Ishikawa (cell line): ENCODE measurements at regions not wholly inside any gene's neighbourhood (a gene's known extent, or its start where the extent isn't known, plus 50 kb on each side); places are given as distances from the start of the nearest gene placed in this dataset.

ENCODE experiments used
- CEBPB ChIP-seq: IDR thresholded peaks from 2 replicates; pipeline ENCODE4 v1.6.1; 2012
- CREB1 ChIP-seq: IDR thresholded peaks from 2 replicates; pipeline ENCODE4 v1.6.1; 2012; ENCODE audit warnings: low read depth
- EGR1 ChIP-seq: IDR thresholded peaks from 2 replicates; pipeline ENCODE4 v1.6.1; 2012
- EP300 ChIP-seq: IDR thresholded peaks from 2 replicates; pipeline ENCODE4 v1.6.1; 2012; ENCODE audit warnings: borderline replicate concordance
- FOXM1 ChIP-seq: IDR thresholded peaks from 2 replicates; pipeline ENCODE4 v1.6.1; 2012; ENCODE audit warnings: low read depth, borderline replicate concordance
- NFIC ChIP-seq: IDR thresholded peaks from 2 replicates; pipeline ENCODE4 v1.6.1; 2012
- RAD21 ChIP-seq: IDR thresholded peaks from 2 replicates; pipeline ENCODE4 v1.6.1; 2012; ENCODE audit warnings: low read depth
- REST ChIP-seq: IDR thresholded peaks from 2 replicates; pipeline ENCODE4 v1.6.1; 2012; ENCODE audit warnings: low read depth, mild to moderate bottlenecking
- TAF1 ChIP-seq: IDR thresholded peaks from 2 replicates; pipeline ENCODE4 v1.6.1; 2012; ENCODE audit warnings: low read depth, mild to moderate bottlenecking
- TCF12 ChIP-seq: IDR thresholded peaks from 2 replicates; pipeline ENCODE4 v1.6.1; 2012; ENCODE audit warnings: low read depth
- TEAD4 ChIP-seq: IDR thresholded peaks from 2 replicates; pipeline ENCODE4 v1.6.1; 2012
- YY1 ChIP-seq: IDR thresholded peaks from 2 replicates; pipeline ENCODE4 v1.6.1; 2012; ENCODE audit warnings: low read depth
- ZBTB7A ChIP-seq: IDR thresholded peaks from 2 replicates; pipeline ENCODE4 v1.6.1; 2012; ENCODE audit warnings: low read depth
- TF ChIP-seq, protein P1 (sequence below): IDR thresholded peaks from 2 replicates; pipeline ENCODE4 v1.6.1; 2012
- TF ChIP-seq, protein P2 (sequence below): IDR thresholded peaks from 2 replicates; pipeline ENCODE4 v1.6.1; 2012

DNA sequence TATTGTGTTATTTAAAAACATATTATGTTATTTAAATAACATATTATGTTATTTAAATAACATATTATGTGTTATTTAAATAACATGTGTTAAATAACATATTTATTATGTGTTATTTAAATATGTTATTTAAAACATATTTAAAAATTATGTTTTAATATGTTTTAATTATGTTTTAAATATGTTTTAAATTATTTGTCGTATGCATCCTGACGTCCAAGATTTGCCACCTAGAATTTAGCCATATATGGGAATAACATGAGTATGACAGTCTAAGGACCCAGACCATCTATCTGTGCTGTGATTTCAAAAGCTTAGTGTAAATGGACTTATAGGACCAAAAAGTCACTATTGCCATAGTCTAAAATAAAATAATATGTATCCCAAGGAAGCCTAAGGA, 484.3 kb upstream of the KLHL29 start:
- TF ChIP-seq EGR1, result no peak
- TF ChIP-seq, protein P1, sequence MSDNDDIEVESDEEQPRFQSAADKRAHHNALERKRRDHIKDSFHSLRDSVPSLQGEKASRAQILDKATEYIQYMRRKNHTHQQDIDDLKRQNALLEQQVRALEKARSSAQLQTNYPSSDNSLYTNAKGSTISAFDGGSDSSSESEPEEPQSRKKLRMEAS, result no peak
- no peak for TF ChIP-seq TCF12
- TF ChIP-seq, protein P2, sequence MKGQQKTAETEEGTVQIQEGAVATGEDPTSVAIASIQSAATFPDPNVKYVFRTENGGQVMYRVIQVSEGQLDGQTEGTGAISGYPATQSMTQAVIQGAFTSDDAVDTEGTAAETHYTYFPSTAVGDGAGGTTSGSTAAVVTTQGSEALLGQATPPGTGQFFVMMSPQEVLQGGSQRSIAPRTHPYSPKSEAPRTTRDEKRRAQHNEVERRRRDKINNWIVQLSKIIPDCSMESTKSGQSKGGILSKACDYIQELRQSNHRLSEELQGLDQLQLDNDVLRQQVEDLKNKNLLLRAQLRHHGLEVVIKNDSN, result no peak
- TF ChIP-seq EP300, result no peak
- TF ChIP-seq TAF1, result no peak
- TF ChIP-seq FOXM1, result no peak
- no peak for TF ChIP-seq TEAD4
- TF ChIP-seq CEBPB, result no peak
- TF ChIP-seq RAD21, result no peak
- no peak for TF ChIP-seq CREB1
- no peak for TF ChIP-seq YY1
- no peak for TF ChIP-seq NFIC
- no peak for TF ChIP-seq ZBTB7A
- TF ChIP-seq REST, result no peak

DNA sequence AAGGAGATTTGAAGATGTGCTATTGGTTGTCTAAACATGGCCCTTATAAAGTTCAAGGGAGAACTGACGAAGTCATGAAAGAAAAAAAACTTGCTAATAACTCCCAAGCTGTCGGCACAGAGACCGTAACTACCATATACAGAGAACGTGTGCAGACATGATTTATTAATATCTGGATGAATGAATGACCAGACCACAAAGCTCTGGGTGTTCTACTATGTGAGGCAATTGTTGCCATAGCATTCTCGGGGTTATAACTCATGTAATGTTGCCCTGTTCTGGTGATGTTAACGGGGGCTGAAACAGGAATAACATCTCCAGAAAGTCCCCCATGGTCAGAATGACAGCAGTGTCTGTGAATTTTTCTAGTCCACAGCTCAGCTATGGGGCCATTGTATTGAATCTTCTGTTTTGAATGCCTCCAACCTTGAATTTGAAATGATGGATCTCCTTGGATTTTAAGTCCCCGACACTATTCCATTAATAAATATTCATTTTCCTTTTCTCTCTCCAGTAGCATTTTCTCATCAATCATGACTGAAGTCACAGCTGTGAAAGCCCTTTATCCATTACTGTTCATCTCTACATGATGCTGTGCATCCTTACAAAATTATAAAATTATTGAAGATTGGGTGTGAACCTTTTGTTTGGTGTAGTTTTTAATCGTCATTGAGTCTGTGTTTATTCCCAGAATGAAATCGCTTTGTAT, 483.4 kb upstream of the KLHL29 start:
- TF ChIP-seq TAF1 (no peak), RAD21 (no peak), YY1 (no peak), FOXM1 (no peak), CEBPB (no peak), NFIC (no peak), TCF12 (no peak), EP300 (no peak), REST (no peak), EGR1 (no peak), CREB1 (no peak), TEAD4 (no peak), ZBTB7A (no peak)
- TF ChIP-seq, protein P2, result no peak
- TF ChIP-seq, protein P1, result no peak

GRCh38 chr2:22902180-22902550, 482.8 kb upstream of the KLHL29 start:
- TF ChIP-seq FOXM1 (no peak), CREB1 (no peak), ZBTB7A (no peak), EP300 (no peak), TCF12 (no peak), NFIC (no peak), REST (no peak), CEBPB (no peak), RAD21 (no peak), TAF1 (no peak), EGR1 (no peak), YY1 (no peak), TEAD4 (no peak)
- TF ChIP-seq, protein P1, result no peak
- TF ChIP-seq, protein P2, result no peak
